GM21786 (cell line): ENCODE measurements at regions not wholly inside any gene's neighbourhood (a gene's known extent, or its start where the extent isn't known, plus 50 kb on each side); places are given as distances from the start of the nearest gene placed in this dataset.
"Not testable (repeated sequence)": the region's sequence is repeated elsewhere in the genome, so short reads cannot be mapped to it uniquely, and the experiment has no call there.

ENCODE experiments used
- ATAC-seq: cut with Tn5 transposase; IDR thresholded peaks from one replicate; pipeline ENCODE4 v1.9.1; 2021; ENCODE audit not compliant: unreplicated experiment

GRCh38 chr4:112770114-112770513 is 133.2 kb downstream of the LARP7 start:
- ATAC-seq: no peak

- no peak for ATAC-seq
Measured at GRCh38 chr4:112775801-112776200, 138.9 kb downstream of the LARP7 start.

- no peak for ATAC-seq
Measured at GRCh38 chr4:112776535-112776934, 139.6 kb downstream of the LARP7 start.

GRCh38 chr4:112778520-112778919 is 141.6 kb downstream of the LARP7 start:
- no peak for ATAC-seq

GRCh38 chr4:112793033-112793432 is 156.1 kb downstream of the LARP7 start:
- no peak for ATAC-seq

- ATAC-seq: no peak
Measured at GRCh38 chr4:112800001-112800400, 163.1 kb downstream of the LARP7 start.

- ATAC-seq: no peak
Measured at GRCh38 chr4:112801341-112801740, 164.4 kb downstream of the LARP7 start.

GRCh38 chr4:112802780-112803179 is 165.8 kb downstream of the LARP7 start:
- no peak for ATAC-seq

- ATAC-seq: peak; percentile 90
Measured at GRCh38 chr4:112807083-112807482, 170.1 kb downstream of the LARP7 start.

GRCh38 chr4:112808001-112808400 is 171.1 kb downstream of the LARP7 start:
- ATAC-seq: no peak

GRCh38 chr4:112813790-112814189 is 176.8 kb downstream of the LARP7 start:
- ATAC-seq: peak; percentile 54

GRCh38 chr4:112817933-112818593 is 181.1 kb downstream of the LARP7 start:
- ATAC-seq: peak; percentile 90

GRCh38 chr4:112818594-112818965 is 181.6 kb downstream of the LARP7 start:
- ATAC-seq: peak; percentile 26

GRCh38 chr4:112819729-112820128 is 182.8 kb downstream of the LARP7 start:
- no peak for ATAC-seq

- ATAC-seq: no peak
Measured at GRCh38 chr4:112823156-112823555, 186.2 kb downstream of the LARP7 start.

- ATAC-seq: no peak
Measured at GRCh38 chr4:112823606-112824005, 186.7 kb downstream of the LARP7 start.

GRCh38 chr4:112830753-112831386 is 193.9 kb downstream of the LARP7 start:
- ATAC-seq: no peak

- ATAC-seq: no peak
Measured at GRCh38 chr4:112832493-112832892, 195.6 kb downstream of the LARP7 start.

- no peak for ATAC-seq
Measured at GRCh38 chr4:112836895-112837294, 200.0 kb downstream of the LARP7 start.

GRCh38 chr4:112838015-112838414 is 201.1 kb downstream of the LARP7 start:
- ATAC-seq: not testable (repeated sequence)

GRCh38 chr4:112840061-112840460 is 203.1 kb downstream of the LARP7 start:
- no peak for ATAC-seq

- ATAC-seq: no peak
Measured at GRCh38 chr4:112840619-112841018, 203.7 kb downstream of the LARP7 start.

- ATAC-seq: no peak
Measured at GRCh38 chr4:112842513-112842912, 205.6 kb downstream of the LARP7 start.
